Fibroblast of skin of right biceps (primary cell): ENCODE measurements at regions not wholly inside any gene's neighbourhood (a gene's known extent, or its start where the extent isn't known, plus 50 kb on each side); places are given as distances from the start of the nearest gene placed in this dataset.

Experiments
- DNase-seq: peaks from one replicate; pipeline ENCODE4 v3.0.0-alpha.2; 2013

DNA sequence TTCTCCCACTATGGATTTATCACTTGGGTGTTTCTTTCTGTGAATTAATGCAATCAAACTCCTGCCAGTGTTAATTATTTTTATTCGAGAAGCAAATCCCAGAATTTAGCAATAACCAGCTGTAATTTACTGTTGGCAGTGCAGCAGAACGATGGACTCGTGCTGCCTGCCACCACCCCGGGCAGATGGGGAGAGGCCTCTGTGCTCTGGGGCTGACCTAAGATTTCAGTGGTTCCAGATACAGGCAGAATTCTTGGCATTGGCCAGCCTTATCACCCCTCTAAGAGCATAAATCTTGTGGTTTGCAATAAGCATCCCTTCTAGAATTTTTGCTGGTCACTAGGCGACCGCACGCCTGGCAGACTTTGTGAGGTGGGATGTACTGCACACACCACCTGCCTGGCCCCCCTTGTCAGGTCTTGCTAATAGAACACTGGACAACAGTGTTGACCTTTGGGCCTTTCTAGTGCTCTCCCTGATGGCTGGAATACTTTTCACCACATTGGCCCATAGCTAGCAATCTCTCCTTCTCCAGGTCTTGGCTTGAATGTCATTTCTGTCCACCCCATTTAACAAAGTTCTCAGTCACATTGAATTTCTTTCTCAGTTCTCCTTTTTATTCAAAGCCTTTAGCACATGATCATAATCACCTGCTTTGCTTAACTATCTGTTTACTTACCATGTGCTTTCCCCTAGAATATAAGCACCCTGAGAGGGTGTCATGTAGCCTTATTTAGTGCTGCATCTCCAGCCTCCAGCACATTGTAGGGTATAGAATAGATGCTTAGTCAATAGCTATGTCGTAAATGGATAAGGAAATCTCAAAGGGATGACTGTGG is 122.1 kb upstream of the DYNLRB2 start:
- DNase-seq: no peak

DNA sequence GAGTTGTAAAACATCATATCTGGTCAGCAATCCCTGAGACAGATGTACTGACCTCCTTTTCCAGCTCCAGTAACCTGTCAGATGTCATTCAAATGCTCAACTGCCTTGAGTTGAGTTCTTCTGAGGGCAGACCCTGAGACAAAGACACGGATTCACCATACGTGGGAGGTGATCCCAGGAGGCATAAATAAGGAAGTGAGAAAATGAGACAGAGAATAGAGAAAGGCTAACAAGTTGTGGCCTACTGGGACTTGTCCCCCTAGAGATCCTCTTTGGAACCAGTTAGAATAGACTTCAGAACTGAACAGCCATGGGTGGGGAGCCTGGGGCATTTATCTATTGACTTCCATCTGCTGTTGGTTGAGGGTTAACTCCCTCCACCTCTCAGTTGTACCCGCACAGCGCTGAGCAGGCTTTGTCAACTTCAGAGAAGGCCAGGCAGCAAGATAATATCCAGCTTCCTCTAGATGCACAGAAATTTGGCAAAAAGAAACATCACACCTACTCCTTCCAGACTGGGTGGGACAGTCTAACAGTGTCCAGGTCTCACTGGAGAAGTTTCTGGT is 123.0 kb upstream of the DYNLRB2 start:
- DNase-seq: no peak

DNA sequence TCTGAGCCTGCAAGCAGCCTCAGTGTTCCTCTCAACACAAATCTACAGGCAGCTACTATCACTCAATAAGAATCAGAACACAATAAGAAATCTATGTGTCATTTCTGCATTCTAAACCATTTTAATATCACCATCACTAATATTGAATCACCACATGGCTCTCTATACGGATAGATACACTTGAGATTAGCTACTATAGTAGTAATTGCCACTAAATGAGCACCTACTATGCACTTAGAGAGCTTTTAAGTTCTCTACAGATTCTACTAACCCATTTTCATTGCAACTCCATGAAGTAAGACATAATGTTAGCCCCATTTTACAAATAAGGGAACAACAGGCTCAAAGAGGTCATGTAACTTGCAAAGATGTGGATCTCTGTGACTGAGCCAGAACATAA is 132.8 kb upstream of the DYNLRB2 start:
- DNase-seq: no peak

DNA sequence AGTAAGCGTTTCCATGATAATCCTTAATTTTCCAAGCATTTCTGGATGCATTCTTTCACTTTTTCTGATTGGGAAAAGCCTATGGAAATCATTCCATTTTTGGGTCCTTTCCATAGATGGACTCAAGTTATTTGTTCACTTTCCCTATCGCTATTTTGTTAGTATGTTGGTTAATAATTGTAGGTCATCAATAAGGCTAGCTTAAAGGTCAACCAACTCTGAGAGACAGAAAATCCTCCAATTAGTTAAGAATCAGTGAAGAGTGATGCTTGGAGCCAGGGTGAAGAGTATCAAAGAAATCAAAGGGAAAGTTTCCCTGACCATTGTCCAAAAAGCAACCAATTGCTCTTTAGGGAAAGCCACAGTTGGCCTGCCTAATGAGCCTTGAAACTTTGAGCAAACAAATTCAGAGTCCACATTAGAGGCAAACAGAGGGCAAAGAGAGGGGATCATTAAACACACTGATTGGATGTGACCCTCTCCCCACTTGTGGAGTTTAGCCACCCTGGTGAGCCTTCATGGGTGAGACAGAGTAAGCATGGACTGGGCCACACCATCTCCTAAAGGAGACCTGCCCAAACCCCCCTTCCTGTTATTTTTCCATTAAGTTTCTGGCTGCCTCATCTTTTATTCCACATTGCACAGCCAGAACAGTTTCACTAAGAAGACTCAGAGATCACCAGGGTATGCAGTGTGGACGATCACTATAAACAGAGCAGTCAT is 133.4 kb upstream of the DYNLRB2 start:
- no peak for DNase-seq

- DNase-seq: no peak
Observed at GRCh38 chr16:80404847-80405246, 135.9 kb upstream of the DYNLRB2 start.

DNA sequence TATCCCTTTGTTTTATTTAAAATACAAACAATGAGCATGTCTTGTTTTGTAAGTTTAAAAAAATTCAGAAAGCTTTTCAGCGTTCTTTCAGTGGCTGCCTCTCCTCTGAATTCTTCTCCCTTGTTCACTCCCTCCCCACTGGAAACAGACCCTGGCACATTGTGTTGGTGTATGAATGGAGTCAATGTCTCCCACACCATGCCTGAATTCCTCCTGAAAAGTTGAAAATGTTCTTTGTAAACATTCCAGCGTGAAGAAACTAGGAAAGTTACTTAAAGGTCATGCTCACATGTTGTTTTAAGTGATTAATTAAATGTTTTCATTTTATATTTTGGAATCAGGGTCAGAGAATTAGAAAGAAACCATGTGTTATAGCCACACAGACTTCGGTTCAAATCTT is 136.9 kb upstream of the DYNLRB2 start:
- no peak for DNase-seq

GRCh38 chr16:80390871-80391489 is 149.8 kb upstream of the DYNLRB2 start:
- no peak for DNase-seq

DNA sequence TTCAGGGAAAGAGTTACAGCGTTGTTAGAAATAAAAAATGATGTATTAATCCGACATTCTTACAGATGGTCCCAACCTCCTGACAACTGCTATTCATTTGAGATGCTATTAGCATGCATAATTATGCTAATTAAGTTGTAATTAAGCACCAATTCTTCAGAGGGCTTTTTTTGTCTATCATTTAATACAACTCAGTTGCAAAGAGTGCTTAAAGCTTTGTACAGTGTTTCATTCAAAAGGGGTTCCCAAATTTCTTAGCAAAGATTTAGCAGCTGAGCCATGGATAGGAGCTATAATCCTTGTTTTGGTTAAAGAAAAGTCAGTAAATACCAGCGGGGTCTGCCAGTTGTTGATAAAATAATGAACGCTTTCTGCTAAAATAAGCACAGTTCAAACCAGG is 150.7 kb upstream of the DYNLRB2 start:
- no peak for DNase-seq

GRCh38 chr16:80389338-80389737 is 151.5 kb upstream of the DYNLRB2 start:
- no peak for DNase-seq

DNA sequence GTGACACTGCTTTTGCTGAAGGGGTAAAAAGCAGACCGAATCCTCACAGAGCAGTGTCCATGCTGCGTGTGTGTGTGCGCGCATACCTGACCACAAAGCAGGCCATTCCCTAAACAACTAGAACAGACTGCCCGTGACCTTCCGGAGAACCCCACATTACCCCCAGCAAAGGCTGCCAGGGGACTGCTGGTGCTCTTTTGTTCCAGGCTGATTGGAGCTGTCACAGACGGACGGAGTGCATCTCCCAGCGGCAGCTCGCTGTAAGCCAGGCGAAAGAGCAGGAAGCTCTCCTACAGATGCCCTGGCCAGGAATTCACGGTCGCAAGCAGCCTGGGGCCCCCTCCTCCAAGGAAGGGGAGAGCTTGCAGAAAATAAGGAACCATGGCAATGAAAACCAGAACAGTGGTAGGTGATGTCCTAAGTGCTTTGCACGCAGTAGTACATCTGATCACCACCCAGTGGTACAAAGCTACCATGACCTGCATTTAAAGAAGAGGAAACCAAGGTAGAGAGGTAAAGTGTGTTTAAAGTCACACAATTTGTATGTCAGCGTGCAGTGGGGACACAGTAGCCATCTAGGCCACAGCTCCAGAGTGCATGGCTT is 153.4 kb upstream of the DYNLRB2 start:
- DNase-seq: peak; percentile 14

GRCh38 chr16:80384862-80385261 is 155.9 kb upstream of the DYNLRB2 start:
- DNase-seq: no peak

DNA sequence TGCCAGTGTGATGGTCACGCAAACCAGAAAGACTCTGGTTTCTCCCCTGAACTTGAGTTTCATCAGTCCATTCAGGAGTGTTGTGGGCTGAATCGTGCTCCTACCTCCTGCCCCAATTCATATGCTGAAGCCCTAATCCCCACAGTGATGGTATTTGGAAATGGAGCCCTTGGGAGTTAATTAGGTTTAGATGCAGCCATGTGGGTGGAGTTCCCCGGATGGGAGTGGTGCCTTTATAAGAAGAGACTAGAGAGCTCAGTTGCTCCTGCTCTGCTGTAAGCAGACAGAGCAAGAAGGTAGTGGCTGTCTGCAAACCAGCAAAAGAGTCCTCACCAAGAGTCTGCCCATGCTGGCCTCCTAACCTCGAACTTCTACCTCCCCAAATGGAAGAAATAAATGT is 160.3 kb upstream of the DYNLRB2 start:
- DNase-seq: no peak

- DNase-seq: no peak
Observed at GRCh38 chr16:80377096-80377956, 163.5 kb upstream of the DYNLRB2 start.

- peak; percentile 39 for DNase-seq
Observed at GRCh38 chr16:80375973-80376372, 164.8 kb upstream of the DYNLRB2 start.

DNA sequence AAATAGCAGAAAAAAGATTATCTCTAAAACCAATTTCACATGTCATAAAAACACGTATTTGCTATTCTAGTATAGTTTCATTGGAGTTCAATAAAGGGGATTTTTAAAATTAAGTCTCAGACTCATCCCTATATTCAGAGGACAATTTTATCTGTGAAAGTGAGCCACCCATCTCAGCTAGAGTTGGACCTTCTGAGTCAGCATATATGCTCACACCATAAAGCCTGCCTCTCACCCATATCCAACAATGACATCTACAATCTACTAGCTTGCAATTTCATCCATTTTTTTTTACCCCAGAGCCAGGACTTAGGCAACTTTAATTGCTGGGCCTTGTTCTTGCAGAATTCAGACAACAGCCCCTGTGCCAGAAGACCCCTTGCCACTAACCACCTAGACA is 165.3 kb upstream of the DYNLRB2 start:
- DNase-seq: no peak

DNA sequence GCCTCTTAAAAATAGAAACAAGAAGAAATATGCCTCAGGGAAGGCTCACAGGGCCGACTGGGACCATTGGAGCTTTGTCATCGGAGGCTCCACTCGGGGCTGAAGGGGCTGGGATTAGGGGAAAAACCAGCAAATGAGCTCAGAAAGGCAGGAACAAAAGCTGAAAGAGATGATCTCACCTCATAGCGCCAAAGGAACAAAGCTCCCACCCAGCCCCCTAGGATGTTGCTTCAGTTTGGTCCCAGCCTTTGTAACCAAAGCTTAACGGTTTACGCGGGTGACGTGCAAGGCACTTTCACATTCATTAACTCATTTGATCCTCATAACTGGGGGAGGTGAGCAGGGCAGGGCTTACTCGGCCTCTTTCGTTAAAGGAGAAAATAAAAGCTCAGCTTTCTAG is 168.5 kb upstream of the DYNLRB2 start:
- DNase-seq: no peak

DNA sequence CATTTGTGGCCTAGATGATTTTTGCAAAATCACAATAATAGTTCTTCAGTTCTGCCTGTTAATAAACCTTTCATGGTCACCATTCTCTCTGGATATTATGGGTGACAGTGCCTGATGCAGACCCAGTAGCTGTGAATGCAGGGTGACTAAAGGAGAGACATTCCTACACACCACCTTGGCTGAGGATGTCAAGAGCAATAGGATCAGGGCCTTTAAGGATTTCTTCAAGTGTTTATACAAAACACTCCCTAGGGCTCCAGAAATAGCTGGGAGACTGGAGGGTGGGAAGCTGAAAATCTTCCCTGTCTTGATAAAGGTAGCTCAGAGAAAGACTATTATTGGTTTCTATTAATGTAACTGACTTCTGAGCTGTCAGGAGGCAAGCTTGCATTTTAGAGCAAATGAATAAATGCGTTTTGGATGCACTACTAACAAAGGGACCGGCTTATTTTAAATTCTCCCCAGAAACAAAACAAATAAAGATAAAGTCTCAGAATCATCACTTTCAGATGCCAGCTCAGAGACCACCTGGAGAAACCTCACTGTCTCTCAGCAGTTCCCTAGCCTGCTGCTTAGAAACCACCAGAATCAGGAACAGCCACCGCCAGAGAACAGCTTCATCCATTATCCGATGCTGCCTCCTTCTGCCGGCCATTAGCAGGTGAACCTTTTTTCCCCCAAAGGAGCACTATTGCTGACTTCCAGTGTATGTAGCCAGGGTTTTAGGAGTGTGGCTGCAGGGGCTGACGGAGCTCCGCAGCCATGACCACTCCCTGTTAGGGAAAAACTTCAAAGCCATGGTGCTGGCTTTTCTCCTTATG is 171.4 kb upstream of the DYNLRB2 start:
- peak; percentile 59 for DNase-seq

DNA sequence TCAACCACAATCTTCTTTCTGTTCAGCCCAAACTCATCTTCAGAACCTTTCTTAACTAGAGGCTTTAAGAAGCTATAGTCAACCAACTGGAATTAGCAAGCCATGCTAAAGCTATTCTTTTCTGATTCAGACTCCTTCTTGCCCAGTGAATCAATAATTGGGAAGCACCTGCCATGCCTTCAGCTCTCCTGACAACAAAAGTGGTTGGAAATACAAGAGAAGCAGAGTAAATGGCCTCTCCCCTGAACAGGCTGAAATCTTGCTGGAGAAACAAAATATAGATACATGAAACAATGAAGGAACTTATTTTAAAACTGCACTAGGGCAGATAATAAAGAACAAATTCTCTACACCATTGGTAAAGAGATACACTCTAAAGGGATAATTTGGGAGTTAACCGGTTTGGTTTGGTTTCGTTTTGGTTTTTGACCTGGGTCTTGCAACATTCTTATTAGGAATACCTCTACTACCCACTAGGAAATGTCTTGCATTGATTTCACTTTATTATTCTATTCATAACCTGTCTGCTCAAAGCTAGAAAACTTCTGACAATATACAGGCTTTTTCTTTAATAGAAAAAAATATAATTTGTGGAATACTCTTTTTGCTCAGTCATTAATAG is 173.6 kb upstream of the DYNLRB2 start:
- no peak for DNase-seq

DNA sequence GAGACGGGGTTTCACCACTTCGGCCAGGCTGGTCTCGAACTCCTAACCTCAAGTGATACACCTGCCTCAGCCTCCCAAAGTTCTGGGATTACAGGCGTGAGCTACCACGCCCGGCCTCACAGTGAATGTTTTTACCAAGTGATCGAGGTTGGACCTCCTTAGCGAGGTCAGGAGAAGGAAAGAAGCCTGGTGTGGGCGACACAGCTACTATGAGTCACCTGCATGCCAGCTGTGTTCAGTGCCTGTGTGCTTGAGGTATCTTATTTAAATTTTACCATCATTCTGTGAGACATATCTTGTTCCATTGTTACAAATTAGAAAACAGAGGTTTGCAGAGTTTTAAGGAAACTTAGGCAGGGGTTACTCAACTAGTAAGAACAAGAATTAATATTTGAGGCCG is 174.8 kb upstream of the DYNLRB2 start:
- no peak for DNase-seq

DNA sequence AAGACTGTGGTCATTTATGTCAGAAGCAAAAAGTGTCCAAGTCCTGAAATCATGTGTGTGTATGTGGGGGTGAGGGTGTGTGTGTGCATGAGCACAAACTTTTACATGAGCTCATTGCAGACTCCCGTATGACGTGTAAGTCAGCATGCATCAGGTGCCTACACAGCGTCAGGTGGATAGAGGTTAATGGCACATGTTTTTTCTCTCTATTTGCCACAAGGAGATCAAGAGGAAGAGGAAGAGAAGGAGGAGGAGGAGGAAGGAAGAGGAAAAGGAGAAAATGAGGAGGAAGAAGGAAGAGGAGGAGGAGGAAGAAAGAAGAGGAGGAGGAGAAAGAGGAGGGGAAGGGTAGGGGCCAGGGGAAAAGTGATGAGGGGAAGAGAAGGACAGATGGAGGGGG is 178.0 kb upstream of the DYNLRB2 start:
- DNase-seq: no peak

- DNase-seq: no peak
Observed at GRCh38 chr16:80356365-80356764, 184.4 kb upstream of the DYNLRB2 start.
